GM12872 (cell line): ENCODE measurements at regions not wholly inside any gene's neighbourhood (a gene's known extent, or its start where the extent isn't known, plus 50 kb on each side); places are given as distances from the start of the nearest gene placed in this dataset.

Source experiments
- TF ChIP-seq, protein P1 (sequence below): IDR thresholded peaks from 3 replicates; pipeline ENCODE4 v1.5.1; 2011; ENCODE audit warnings: low read depth, mild to moderate bottlenecking, low read length, moderate library complexity; ENCODE audit not compliant: insufficient read depth

DNA sequence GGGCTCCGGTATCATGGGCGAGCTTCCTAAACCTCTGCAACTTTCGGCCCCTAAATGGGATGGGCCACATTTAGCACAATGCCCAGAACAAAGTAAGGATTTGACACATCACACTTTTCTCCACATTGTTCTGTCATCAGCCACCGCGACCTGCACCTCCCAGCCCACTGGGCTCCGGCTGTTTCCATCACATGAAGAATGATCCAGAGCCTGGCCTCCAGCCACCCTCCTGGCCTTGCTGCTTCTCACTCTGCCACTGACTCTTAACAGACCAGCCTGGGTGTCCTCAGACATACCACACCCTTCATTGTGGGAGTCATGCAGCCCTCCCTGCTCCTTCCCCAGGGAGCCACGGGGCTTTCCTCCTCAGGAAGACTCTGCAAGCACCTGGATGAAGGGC, 113.7 kb downstream of the IGLL1 start:
- TF ChIP-seq, protein P1, sequence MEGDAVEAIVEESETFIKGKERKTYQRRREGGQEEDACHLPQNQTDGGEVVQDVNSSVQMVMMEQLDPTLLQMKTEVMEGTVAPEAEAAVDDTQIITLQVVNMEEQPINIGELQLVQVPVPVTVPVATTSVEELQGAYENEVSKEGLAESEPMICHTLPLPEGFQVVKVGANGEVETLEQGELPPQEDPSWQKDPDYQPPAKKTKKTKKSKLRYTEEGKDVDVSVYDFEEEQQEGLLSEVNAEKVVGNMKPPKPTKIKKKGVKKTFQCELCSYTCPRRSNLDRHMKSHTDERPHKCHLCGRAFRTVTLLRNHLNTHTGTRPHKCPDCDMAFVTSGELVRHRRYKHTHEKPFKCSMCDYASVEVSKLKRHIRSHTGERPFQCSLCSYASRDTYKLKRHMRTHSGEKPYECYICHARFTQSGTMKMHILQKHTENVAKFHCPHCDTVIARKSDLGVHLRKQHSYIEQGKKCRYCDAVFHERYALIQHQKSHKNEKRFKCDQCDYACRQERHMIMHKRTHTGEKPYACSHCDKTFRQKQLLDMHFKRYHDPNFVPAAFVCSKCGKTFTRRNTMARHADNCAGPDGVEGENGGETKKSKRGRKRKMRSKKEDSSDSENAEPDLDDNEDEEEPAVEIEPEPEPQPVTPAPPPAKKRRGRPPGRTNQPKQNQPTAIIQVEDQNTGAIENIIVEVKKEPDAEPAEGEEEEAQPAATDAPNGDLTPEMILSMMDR, result no peak

DNA sequence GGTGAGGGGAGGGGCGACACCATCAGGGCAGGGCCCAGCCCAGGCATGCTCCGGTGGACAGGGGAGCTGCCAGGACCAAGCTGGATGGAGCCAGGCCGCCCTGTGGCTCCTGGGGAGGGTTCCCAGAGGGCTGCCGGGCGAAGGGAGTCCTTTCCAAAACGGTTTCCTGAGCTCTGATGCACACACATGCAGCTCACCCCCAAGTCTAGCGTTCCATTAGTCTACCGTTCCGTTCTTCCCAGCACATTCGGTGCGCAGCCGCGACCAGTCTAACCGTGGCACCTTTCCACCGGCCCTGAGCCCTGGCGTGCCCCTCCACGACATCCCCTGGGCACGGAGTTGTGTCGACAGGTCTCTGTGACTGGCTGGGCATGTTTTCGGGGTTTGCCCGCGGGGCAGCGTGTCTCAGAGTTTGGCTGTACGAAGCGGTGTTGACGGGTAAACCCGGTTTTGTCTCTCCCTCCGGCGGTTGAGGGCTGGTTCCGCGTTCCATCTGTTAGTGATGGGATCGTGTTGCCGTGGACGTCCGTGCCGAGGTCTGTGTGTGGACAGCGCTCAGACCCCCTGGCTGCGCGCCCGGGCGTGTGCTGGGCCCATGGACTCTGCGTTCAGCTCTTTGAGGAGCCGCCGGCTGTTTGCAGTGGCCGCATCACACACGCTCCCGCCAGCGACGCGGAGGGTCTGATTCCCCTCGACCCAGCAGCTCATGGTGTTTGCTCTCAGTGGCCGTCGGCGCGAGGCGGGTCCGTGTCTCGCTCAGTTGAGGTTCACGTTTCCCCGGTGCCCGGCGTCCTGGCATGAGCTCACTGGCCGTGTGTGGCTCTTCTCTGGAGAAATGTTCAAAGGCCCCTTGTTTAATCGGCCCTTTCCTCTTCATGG, 121.2 kb downstream of the IGLL1 start:
- TF ChIP-seq, protein P1, result no peak

DNA sequence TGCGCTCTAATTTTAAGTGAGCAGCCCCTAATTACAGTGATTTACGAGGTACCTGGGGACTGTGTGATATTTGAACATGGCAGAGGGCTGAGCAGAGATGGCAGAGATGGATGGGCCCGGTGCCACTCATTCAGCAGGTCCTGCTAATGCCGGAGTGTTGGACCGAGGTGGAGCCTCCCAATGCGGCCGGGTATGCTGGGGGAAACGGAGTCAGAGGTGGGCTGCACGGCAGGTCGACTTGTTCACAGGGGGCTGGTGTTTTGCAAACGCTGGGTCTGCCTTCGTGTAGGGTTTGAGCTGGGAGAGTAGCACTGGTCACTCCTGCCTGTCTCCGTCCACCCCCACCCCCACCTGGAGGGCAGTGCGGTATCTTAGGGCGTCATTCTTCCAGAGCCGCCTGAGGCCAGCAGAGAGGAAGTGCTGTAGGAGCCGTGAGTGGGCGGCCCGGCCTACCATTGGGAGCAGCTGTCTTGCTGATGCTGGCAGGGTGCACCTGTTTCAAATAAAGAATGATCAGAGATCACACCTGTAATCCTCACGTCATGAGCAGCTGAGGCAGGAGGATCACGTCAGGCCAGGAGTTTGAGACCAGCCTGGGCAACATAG, 122.6 kb downstream of the IGLL1 start:
- TF ChIP-seq, protein P1, result no peak

DNA sequence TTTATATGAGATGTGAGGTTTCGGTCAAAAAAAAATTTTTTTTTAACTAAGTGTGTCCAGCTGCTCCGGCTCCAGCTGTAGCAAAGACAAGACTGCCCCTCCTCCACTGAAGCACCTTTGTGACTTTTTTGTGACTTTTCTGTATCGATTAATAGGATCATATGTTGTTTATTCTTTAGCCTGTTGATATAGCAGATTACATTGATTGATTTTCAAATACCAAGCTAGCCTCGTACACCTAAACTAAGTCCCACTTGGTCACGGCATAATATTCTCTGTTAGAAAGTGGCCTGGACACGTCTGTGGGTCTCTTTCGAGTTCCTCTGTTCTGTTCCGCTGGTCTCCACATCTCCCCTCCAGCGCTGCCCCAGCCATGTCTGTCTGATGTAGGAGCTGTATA, 126.8 kb downstream of the IGLL1 start:
- TF ChIP-seq, protein P1, result no peak

DNA sequence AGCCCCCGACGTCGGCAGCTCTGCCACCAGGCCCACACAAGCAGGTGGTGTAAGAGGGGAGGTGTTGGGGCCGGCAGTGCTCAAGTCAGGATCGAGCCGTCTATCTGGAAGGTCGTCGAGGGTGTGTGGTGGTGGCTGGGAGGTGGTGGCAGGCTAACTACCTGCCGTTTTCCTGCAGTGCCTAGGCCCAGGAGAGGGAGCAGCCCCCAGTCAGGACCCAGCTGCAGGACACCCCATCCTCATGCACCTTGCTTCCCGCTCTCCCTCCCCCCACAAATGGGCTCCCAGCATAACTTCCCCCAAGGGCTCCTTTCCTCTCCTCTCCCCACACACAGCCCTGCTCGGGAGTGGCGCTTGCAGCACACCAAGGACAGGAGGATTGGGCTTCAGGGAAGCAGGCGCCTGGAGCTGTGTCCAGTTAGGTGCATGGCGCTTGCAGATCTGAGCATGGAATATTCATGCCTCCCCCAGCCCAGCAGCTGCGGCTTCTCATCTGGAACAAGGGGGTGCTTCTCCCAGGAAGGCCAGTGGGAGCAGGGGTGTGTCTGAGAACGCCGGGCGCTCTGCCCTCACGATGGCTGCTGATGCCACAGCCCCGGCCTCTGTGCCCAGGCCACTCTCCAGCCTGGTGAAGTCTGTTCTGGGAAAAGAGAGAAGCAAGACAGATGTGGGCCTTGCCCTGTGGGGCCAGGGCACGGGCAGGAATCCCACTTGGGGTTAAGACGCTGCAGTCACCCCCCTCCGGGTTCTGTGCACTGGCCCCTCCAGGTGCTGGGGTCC, 127.7 kb downstream of the IGLL1 start:
- TF ChIP-seq, protein P1, result no peak

DNA sequence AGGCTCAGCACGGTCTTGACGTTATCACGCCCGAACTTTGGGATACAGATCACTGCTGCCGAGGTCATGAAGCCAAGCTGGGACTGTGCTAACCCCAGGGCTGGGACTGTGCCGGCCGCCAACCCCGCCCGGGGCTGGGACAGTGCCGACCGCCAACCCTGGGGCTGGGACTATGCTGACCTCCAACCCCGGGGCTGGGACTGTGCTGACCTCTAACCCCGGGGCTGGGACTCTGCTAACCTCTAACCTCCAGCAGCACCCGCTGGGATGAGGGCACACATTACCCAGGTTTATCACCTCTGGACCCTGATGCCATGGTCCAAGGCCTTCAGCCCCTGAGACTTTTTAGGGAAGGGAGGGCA, 129.7 kb downstream of the IGLL1 start:
- TF ChIP-seq, protein P1, result no peak

DNA sequence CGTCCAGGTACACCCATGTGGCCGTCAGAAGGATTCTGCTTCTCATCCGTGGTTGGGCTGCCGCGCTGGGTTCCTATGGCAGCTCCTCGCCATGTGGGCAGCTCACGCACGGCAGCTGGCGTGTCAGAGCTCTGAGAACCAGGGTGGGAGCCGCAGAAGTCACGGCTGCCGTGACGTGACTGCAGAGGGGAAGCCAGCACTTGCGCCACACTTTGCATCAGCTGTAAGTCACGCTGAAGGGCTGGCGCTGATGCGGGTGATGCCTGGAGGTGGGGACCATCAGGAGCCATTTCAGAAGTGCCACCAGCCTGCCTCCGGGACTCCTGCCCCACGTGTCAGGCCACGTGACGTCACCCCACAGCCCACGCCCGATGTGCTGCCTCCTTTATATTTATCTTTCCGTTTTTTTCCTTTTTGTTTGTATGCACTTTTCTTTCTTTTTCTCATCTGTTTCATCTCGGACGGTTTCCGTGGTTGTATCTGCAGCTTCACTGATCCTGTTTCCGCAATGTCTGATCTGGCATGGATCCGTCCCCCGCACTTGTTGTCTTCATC, 133.2 kb downstream of the IGLL1 start:
- TF ChIP-seq, protein P1, result no peak
